ENCODE measurements at regions not wholly inside any gene's neighbourhood (a gene's known extent, or its start where the extent isn't known, plus 50 kb on each side); places are given as distances from the start of the nearest gene placed in this dataset.

- SMC1A ChIA-PET (ENCODE audit: uncharacterized antibody, unreplicated experiment), result interaction anchor here (1.1 kb wide), 1 partner anchor 576 kb away, joined by 3 read pairs; no protein-coding TSS in a partner anchor
- H4K20me1 ChIP-seq (ENCODE audit: control insufficient read depth, insufficient read depth), result no peaks in the 10 kb centered on the region
- 48% methylated on average over 2 of the region's 2 CpGs for WGBS (ENCODE audit: insufficient coverage, insufficient replicate concordance, low lambda C conversion rate, missing lambda C conversion rate)
- H3K9ac ChIP-seq (ENCODE audit: control insufficient read depth, insufficient read depth, low read length), result no peak overlapping the region
- no peak overlapping the region for H3K4me2 ChIP-seq (ENCODE audit: control insufficient read depth, insufficient read depth)
- RAD21 ChIA-PET (ENCODE audit: unreplicated experiment), result no interaction called here
- H3K27ac ChIP-seq (ENCODE audit: control insufficient read depth, insufficient read depth), result no peak overlapping the region
- intact Hi-C loops (cut with micrococcal nuclease; ENCODE audit: unreplicated experiment) (no loop called here), in situ Hi-C loops (cut with MboI) (no loop called here)
- no peak for FAIRE-seq
- POLR2A ChIA-PET, result no interaction called here
- TF ChIP-seq RAD51 (IDR thresholded peaks at IDR 0.05) (no peak), BHLHE40 (IDR thresholded peaks at IDR 0.05; ENCODE audit: borderline replicate concordance in 1 of 2, low read depth in 2 of 2, low read length in 1 of 2) (no peak), SREBF1 (IDR thresholded peaks at IDR 0.05; ENCODE audit: low read length) (no peak), SP1 (IDR thresholded peaks at IDR 0.05; ENCODE audit: low read depth, low read length) (no peak), SMC3 (IDR thresholded peaks at IDR 0.05; ENCODE audit: borderline replicate concordance, low read length) (no peak), NFXL1 (IDR thresholded peaks at IDR 0.05; ENCODE audit: borderline replicate concordance) (no peak), NFYA (IDR thresholded peaks at IDR 0.05; ENCODE audit: borderline replicate concordance, low read depth, low read length) (no peak)
- H3K79me2 ChIP-seq (ENCODE audit: control insufficient read depth, insufficient read depth, low read length), result no peaks in the 10 kb centered on the region
- no peaks in the 10 kb centered on the region for H3K36me3 ChIP-seq (ENCODE audit: control insufficient read depth in 2 of 2, insufficient read depth in 2 of 2, low read length in 1 of 2)
- H3K27me3 ChIP-seq (replicated peaks in 1 of 2; ENCODE audit: control insufficient read depth in 2 of 2, insufficient read depth in 2 of 2, low read length in 1 of 2), result no peaks in the 10 kb centered on the region
- no peak for DNase-seq (ENCODE audit: low read depth, low spot score)
- ATAC-seq, result no peak
- no peaks in the 10 kb centered on the region for H3K4me1 ChIP-seq (ENCODE audit: control insufficient read depth, insufficient read depth, low read length)
- H3K4me3 ChIP-seq, result no peak overlapping the region
- CTCF ChIA-PET, result no interaction called here
- BruUV-seq (replicated peaks), result no TSS peak
- no peaks in the 10 kb centered on the region for H3K9me3 ChIP-seq (replicated peaks; ENCODE audit: control insufficient read depth, insufficient read depth, low read length)
- H2AFZ ChIP-seq (ENCODE audit: control insufficient read depth, low read depth, low read length), result no peak overlapping the region
These were observed 406.5 kb downstream of the ADAMTS20 start for GRCh38 chr12:43145481-43145880.

- FAIRE-seq (no peak), DNase-seq (ENCODE audit: low read depth, low spot score) (no peak), ATAC-seq (no peak)
- no TSS peak for BruUV-seq (replicated peaks)
- no peak overlapping the region for H3K27ac ChIP-seq (ENCODE audit: control insufficient read depth, insufficient read depth)
- no peaks in the 10 kb centered on the region for H3K9me3 ChIP-seq (replicated peaks; ENCODE audit: control insufficient read depth, insufficient read depth, low read length)
- ChIA-PET POLR2A (no interaction called here), SMC1A (ENCODE audit: uncharacterized antibody, unreplicated experiment) (interaction anchor here (1.1 to 1.4 kb wide), 3 partner anchors 17 to 49 kb away, joined by 3 to 5 read pairs (median 4); no protein-coding TSS in a partner anchor), RAD21 (ENCODE audit: unreplicated experiment) (no interaction called here), CTCF (no interaction called here)
- TF ChIP-seq CEBPB (IDR thresholded peaks at IDR 0.05; ENCODE audit: borderline replicate concordance in 1 of 2, low read depth in 2 of 2, low read length in 2 of 2), result no peak
- H3K4me1 ChIP-seq (ENCODE audit: control insufficient read depth, insufficient read depth, low read length), result no peaks in the 10 kb centered on the region
- no peak overlapping the region for H3K4me3 ChIP-seq
- H3K9ac ChIP-seq (ENCODE audit: control insufficient read depth, insufficient read depth, low read length), result no peak overlapping the region
- no peaks in the 10 kb centered on the region for H4K20me1 ChIP-seq (ENCODE audit: control insufficient read depth, insufficient read depth)
- no peaks in the 10 kb centered on the region for H3K79me2 ChIP-seq (ENCODE audit: control insufficient read depth, insufficient read depth, low read length)
- H3K4me2 ChIP-seq (ENCODE audit: control insufficient read depth, insufficient read depth), result no peak overlapping the region
- H3K36me3 ChIP-seq (ENCODE audit: control insufficient read depth in 2 of 2, insufficient read depth in 2 of 2, low read length in 1 of 2), result no peaks in the 10 kb centered on the region
- in situ Hi-C loops (cut with MboI), result no loop called here
- no peaks in the 10 kb centered on the region for H3K27me3 ChIP-seq (replicated peaks in 1 of 2; ENCODE audit: control insufficient read depth in 2 of 2, insufficient read depth in 2 of 2, low read length in 1 of 2)
- no peak overlapping the region for H2AFZ ChIP-seq (ENCODE audit: control insufficient read depth, low read depth, low read length)
- intact Hi-C loops (cut with micrococcal nuclease; ENCODE audit: unreplicated experiment), result no loop called here
These were observed 408.7 kb downstream of the ADAMTS20 start for GRCh38 chr12:43143278-43143677.

Measured in GM12878 (cell line).